ENCODE measurements at regions not wholly inside any gene's neighbourhood (a gene's known extent, or its start where the extent isn't known, plus 50 kb on each side); places are given as distances from the start of the nearest gene placed in this dataset.

- Histone ChIP-seq H3K9me3 (ENCODE audit: control insufficient read depth in 1 of 2, low read length in 2 of 2) (no peaks in the 10 kb centered on the region), H3K4me1 (ENCODE audit: control insufficient read depth in 1 of 2, insufficient read depth in 2 of 2, low read length in 2 of 2) (peaks cover 0 to 3% of the 10 kb centered on the region in 2 donors), H3K27me3 (ENCODE audit: low read depth, low read length) (peaks cover 6% of the 10 kb centered on the region), H3K4me3 (ENCODE audit: low read depth in 1 of 2, low read length in 2 of 2) (no peak overlapping the region), H3K27ac (ENCODE audit: low read length) (no peak overlapping the region), H3K36me3 (ENCODE audit: control insufficient read depth in 1 of 2, insufficient read depth in 2 of 2, low read length in 2 of 2) (peaks cover 0 to 5% of the 10 kb centered on the region in 2 donors)
These were observed 249.3 kb upstream of the AGAP1 start for GRCh38 chr2:235244255-235245220.

GRCh38 chr2:235247001-235247400, 246.8 kb upstream of the AGAP1 start:
- Histone ChIP-seq H3K27me3 (ENCODE audit: low read depth, low read length) (peaks cover 6% of the 10 kb centered on the region), H3K4me1 (ENCODE audit: control insufficient read depth in 1 of 2, insufficient read depth in 2 of 2, low read length in 2 of 2) (peaks cover 0 to 3% of the 10 kb centered on the region in 2 donors), H3K36me3 (ENCODE audit: control insufficient read depth in 1 of 2, insufficient read depth in 2 of 2, low read length in 2 of 2) (peaks cover 0 to 5% of the 10 kb centered on the region in 2 donors), H3K9me3 (ENCODE audit: control insufficient read depth in 1 of 2, low read length in 2 of 2) (no peaks in the 10 kb centered on the region), H3K4me3 (ENCODE audit: low read depth in 1 of 2, low read length in 2 of 2) (no peak overlapping the region), H3K27ac (ENCODE audit: low read length) (no peak overlapping the region)

GRCh38 chr2:235255693-235256092, 238.2 kb upstream of the AGAP1 start:
- H3K27me3 ChIP-seq (ENCODE audit: low read depth, low read length), result no peaks in the 10 kb centered on the region
- no peaks in the 10 kb centered on the region for H3K9me3 ChIP-seq (ENCODE audit: control insufficient read depth in 1 of 2, low read length in 2 of 2)
- no peak overlapping the region for H3K27ac ChIP-seq (ENCODE audit: low read length)
- H3K4me1 ChIP-seq (ENCODE audit: control insufficient read depth in 1 of 2, insufficient read depth in 2 of 2, low read length in 2 of 2), result no peaks in the 10 kb centered on the region
- H3K4me3 ChIP-seq (ENCODE audit: low read depth in 1 of 2, low read length in 2 of 2), result no peak overlapping the region
- no peaks in the 10 kb centered on the region for H3K36me3 ChIP-seq (ENCODE audit: control insufficient read depth in 1 of 2, insufficient read depth in 2 of 2, low read length in 2 of 2)

GRCh38 chr2:235257590-235257989, 236.3 kb upstream of the AGAP1 start:
- Histone ChIP-seq H3K36me3 (ENCODE audit: control insufficient read depth in 1 of 2, insufficient read depth in 2 of 2, low read length in 2 of 2) (no peaks in the 10 kb centered on the region), H3K9me3 (ENCODE audit: control insufficient read depth in 1 of 2, low read length in 2 of 2) (no peaks in the 10 kb centered on the region), H3K4me1 (ENCODE audit: control insufficient read depth in 1 of 2, insufficient read depth in 2 of 2, low read length in 2 of 2) (no peaks in the 10 kb centered on the region), H3K27ac (ENCODE audit: low read length) (no peak overlapping the region), H3K27me3 (ENCODE audit: low read depth, low read length) (no peaks in the 10 kb centered on the region), H3K4me3 (ENCODE audit: low read depth in 1 of 2, low read length in 2 of 2) (no peak overlapping the region)

- no peaks in the 10 kb centered on the region for H3K4me1 ChIP-seq (ENCODE audit: control insufficient read depth in 1 of 2, insufficient read depth in 2 of 2, low read length in 2 of 2)
- H3K4me3 ChIP-seq (ENCODE audit: low read depth in 1 of 2, low read length in 2 of 2), result no peak overlapping the region
- no peak overlapping the region for H3K27ac ChIP-seq (ENCODE audit: low read length)
- H3K9me3 ChIP-seq (ENCODE audit: control insufficient read depth in 1 of 2, low read length in 2 of 2), result no peaks in the 10 kb centered on the region
- no peaks in the 10 kb centered on the region for H3K27me3 ChIP-seq (ENCODE audit: low read depth, low read length)
- no peaks in the 10 kb centered on the region for H3K36me3 ChIP-seq (ENCODE audit: control insufficient read depth in 1 of 2, insufficient read depth in 2 of 2, low read length in 2 of 2)
These were observed 231.1 kb upstream of the AGAP1 start for GRCh38 chr2:235262750-235263149.

- Histone ChIP-seq H3K27ac (ENCODE audit: low read length) (peak overlapping the region; percentile 72), H3K4me3 (ENCODE audit: low read depth in 1 of 2, low read length in 2 of 2) (no peak overlapping the region)
These were observed 230.4 kb upstream of the AGAP1 start for GRCh38 chr2:235263205-235264120.

GRCh38 chr2:235264121-235264493, 229.7 kb upstream of the AGAP1 start:
- Histone ChIP-seq H3K9me3 (ENCODE audit: control insufficient read depth in 1 of 2, low read length in 2 of 2) (no peaks in the 10 kb centered on the region), H3K27me3 (ENCODE audit: low read depth, low read length) (no peaks in the 10 kb centered on the region), H3K36me3 (ENCODE audit: control insufficient read depth in 1 of 2, insufficient read depth in 2 of 2, low read length in 2 of 2) (no peaks in the 10 kb centered on the region), H3K4me1 (ENCODE audit: control insufficient read depth in 1 of 2, insufficient read depth in 2 of 2, low read length in 2 of 2) (no peaks in the 10 kb centered on the region), H3K27ac (ENCODE audit: low read length) (peak overlapping the region; percentile 72), H3K4me3 (ENCODE audit: low read depth in 1 of 2, low read length in 2 of 2) (no peak overlapping the region)

More at GRCh38 chr2:235263205-235264120, 230.4 kb upstream of the AGAP1 start:
- Histone ChIP-seq H3K4me1 (ENCODE audit: control insufficient read depth in 1 of 2, insufficient read depth in 2 of 2, low read length in 2 of 2) (no peaks in the 10 kb centered on the region), H3K36me3 (ENCODE audit: control insufficient read depth in 1 of 2, insufficient read depth in 2 of 2, low read length in 2 of 2) (no peaks in the 10 kb centered on the region), H3K9me3 (ENCODE audit: control insufficient read depth in 1 of 2, low read length in 2 of 2) (no peaks in the 10 kb centered on the region), H3K27me3 (ENCODE audit: low read depth, low read length) (no peaks in the 10 kb centered on the region)

- H3K9me3 ChIP-seq (ENCODE audit: control insufficient read depth in 1 of 2, low read length in 2 of 2), result no peaks in the 10 kb centered on the region
- H3K4me3 ChIP-seq (ENCODE audit: low read depth in 1 of 2, low read length in 2 of 2), result no peak overlapping the region
- no peaks in the 10 kb centered on the region for H3K36me3 ChIP-seq (ENCODE audit: control insufficient read depth in 1 of 2, insufficient read depth in 2 of 2, low read length in 2 of 2)
- no peaks in the 10 kb centered on the region for H3K27me3 ChIP-seq (ENCODE audit: low read depth, low read length)
- H3K4me1 ChIP-seq (ENCODE audit: control insufficient read depth in 1 of 2, insufficient read depth in 2 of 2, low read length in 2 of 2), result no peaks in the 10 kb centered on the region
- no peak overlapping the region for H3K27ac ChIP-seq (ENCODE audit: low read length)
These were observed 229.3 kb upstream of the AGAP1 start for GRCh38 chr2:235264512-235264911.

- Histone ChIP-seq H3K4me3 (ENCODE audit: low read depth in 1 of 2, low read length in 2 of 2) (no peak overlapping the region), H3K36me3 (ENCODE audit: control insufficient read depth in 1 of 2, insufficient read depth in 2 of 2, low read length in 2 of 2) (no peaks in the 10 kb centered on the region), H3K27me3 (ENCODE audit: low read depth, low read length) (no peaks in the 10 kb centered on the region), H3K9me3 (ENCODE audit: control insufficient read depth in 1 of 2, low read length in 2 of 2) (no peaks in the 10 kb centered on the region), H3K4me1 (ENCODE audit: control insufficient read depth in 1 of 2, insufficient read depth in 2 of 2, low read length in 2 of 2) (no peaks in the 10 kb centered on the region), H3K27ac (ENCODE audit: low read length) (no peak overlapping the region)
These were observed 228.4 kb upstream of the AGAP1 start for GRCh38 chr2:235265348-235265965.

GRCh38 chr2:235267251-235267650, 226.6 kb upstream of the AGAP1 start:
- Histone ChIP-seq H3K4me1 (ENCODE audit: control insufficient read depth in 1 of 2, insufficient read depth in 2 of 2, low read length in 2 of 2) (no peaks in the 10 kb centered on the region), H3K9me3 (ENCODE audit: control insufficient read depth in 1 of 2, low read length in 2 of 2) (no peaks in the 10 kb centered on the region)

GRCh38 chr2:235268535-235268934, 225.3 kb upstream of the AGAP1 start:
- no peak overlapping the region for H3K27ac ChIP-seq (ENCODE audit: low read length)
- H3K4me3 ChIP-seq (ENCODE audit: low read depth in 1 of 2, low read length in 2 of 2), result no peak overlapping the region
- H3K36me3 ChIP-seq (ENCODE audit: control insufficient read depth in 1 of 2, insufficient read depth in 2 of 2, low read length in 2 of 2), result no peaks in the 10 kb centered on the region
- H3K9me3 ChIP-seq (ENCODE audit: control insufficient read depth in 1 of 2, low read length in 2 of 2), result no peaks in the 10 kb centered on the region
- no peaks in the 10 kb centered on the region for H3K27me3 ChIP-seq (ENCODE audit: low read depth, low read length)
- H3K4me1 ChIP-seq (ENCODE audit: control insufficient read depth in 1 of 2, insufficient read depth in 2 of 2, low read length in 2 of 2), result no peaks in the 10 kb centered on the region

More at GRCh38 chr2:235267251-235267650, 226.6 kb upstream of the AGAP1 start:
- Histone ChIP-seq H3K4me3 (ENCODE audit: low read depth in 1 of 2, low read length in 2 of 2) (no peak overlapping the region), H3K27me3 (ENCODE audit: low read depth, low read length) (no peaks in the 10 kb centered on the region), H3K36me3 (ENCODE audit: control insufficient read depth in 1 of 2, insufficient read depth in 2 of 2, low read length in 2 of 2) (no peaks in the 10 kb centered on the region), H3K27ac (ENCODE audit: low read length) (no peak overlapping the region)

Measured in muscle layer of duodenum (tissue), 2 donors.